Neural crest cell (in vitro differentiated cells): ENCODE measurements at regions not wholly inside any gene's neighbourhood (a gene's known extent, or its start where the extent isn't known, plus 50 kb on each side); places are given as distances from the start of the nearest gene placed in this dataset.

Experiments
- DNase-seq: peaks from one replicate; pipeline ENCODE4 v3.0.0; 2021; ENCODE audit warnings: low read depth, mixed read lengths, low spot score
- H3K27ac Mint-ChIP-seq: one replicate; pipeline ENCODE4 v1.8.0; 2021; ENCODE audit warnings: mild to moderate bottlenecking, mixed read lengths; ENCODE audit not compliant: unreplicated experiment
- H3K27me3 Mint-ChIP-seq: 2 replicates; pipeline ENCODE4 v1.8.0; 2021; ENCODE audit warnings: low read depth, mild to moderate bottlenecking, mixed read lengths
- H3K36me3 Mint-ChIP-seq: 2 replicates; pipeline ENCODE4 v1.8.0; 2021; ENCODE audit warnings: low read depth, mild to moderate bottlenecking, mixed read lengths
- H3K4me1 Mint-ChIP-seq: 2 replicates; pipeline ENCODE4 v1.8.0; 2021; ENCODE audit warnings: mixed read lengths
- H3K4me3 Mint-ChIP-seq: one replicate; pipeline ENCODE4 v1.8.0; 2021; ENCODE audit warnings: mild to moderate bottlenecking, mixed read lengths
- H3K9me3 Mint-ChIP-seq: 2 replicates; pipeline ENCODE4 v1.8.0; 2021; ENCODE audit warnings: mixed read lengths
- CTCF ChIP-seq: fragments of 200-600 bp; sonication (generic); conservative IDR thresholded peaks from 2 replicates; pipeline ENCODE4 v1.5.0; 2021; ENCODE audit warnings: antibody characterized with exemption, mild to moderate bottlenecking

- Mint-ChIP-seq H3K9me3 (peaks cover 15% of the 10 kb centered on the region), H3K36me3 (no peaks in the 10 kb centered on the region), H3K27ac (no peak overlapping the region), H3K4me1 (peaks cover 15% of the 10 kb centered on the region), H3K27me3 (no peaks in the 10 kb centered on the region), H3K4me3 (no peak overlapping the region)
- DNase-seq: no peak
- no peak for TF ChIP-seq CTCF
These were observed 52.1 kb upstream of the JCAD start for GRCh38 chr10:30111340-30112022.
